ENCODE measurements at regions not wholly inside any gene's neighbourhood (a gene's known extent, or its start where the extent isn't known, plus 50 kb on each side); places are given as distances from the start of the nearest gene placed in this dataset.

DNA sequence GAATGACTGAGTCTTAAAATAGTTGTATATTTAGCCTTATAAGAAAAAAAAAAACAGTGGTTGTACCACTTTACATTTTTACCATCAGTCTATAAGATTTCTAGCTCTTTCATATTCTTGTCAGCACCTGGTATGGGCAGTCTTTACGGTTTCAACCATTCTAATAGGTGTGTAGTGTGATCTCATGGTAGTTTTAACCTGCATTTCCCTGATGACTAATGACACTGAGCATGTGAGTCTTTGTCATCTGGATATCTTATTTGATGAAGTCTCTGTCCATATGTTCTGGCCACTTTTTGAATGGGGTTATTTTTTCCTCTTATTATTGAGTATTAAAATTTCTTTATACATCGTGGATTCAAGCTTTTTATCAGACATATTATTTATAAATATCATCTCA is 365.3 kb upstream of the IGFBP3 start:
- intact Hi-C loops (cut with DNase I): no loop called here
- H3K36me3 ChIP-seq: no peaks in the 10 kb centered on the region
- no peaks in the 10 kb centered on the region for H3K4me1 ChIP-seq (replicated peaks)
- DNase-seq (ENCODE audit: low spot score): no peak
- H3K27ac ChIP-seq: no peak overlapping the region
- whole genome bisulfite sequencing: 80% methylated on average over 2 of the region's 2 CpGs
- TF ChIP-seq, protein P1, sequence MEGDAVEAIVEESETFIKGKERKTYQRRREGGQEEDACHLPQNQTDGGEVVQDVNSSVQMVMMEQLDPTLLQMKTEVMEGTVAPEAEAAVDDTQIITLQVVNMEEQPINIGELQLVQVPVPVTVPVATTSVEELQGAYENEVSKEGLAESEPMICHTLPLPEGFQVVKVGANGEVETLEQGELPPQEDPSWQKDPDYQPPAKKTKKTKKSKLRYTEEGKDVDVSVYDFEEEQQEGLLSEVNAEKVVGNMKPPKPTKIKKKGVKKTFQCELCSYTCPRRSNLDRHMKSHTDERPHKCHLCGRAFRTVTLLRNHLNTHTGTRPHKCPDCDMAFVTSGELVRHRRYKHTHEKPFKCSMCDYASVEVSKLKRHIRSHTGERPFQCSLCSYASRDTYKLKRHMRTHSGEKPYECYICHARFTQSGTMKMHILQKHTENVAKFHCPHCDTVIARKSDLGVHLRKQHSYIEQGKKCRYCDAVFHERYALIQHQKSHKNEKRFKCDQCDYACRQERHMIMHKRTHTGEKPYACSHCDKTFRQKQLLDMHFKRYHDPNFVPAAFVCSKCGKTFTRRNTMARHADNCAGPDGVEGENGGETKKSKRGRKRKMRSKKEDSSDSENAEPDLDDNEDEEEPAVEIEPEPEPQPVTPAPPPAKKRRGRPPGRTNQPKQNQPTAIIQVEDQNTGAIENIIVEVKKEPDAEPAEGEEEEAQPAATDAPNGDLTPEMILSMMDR (IDR thresholded peaks at IDR 0.05): no peak
- no peak for TF ChIP-seq POLR2A (IDR thresholded peaks at IDR 0.05)
- no peak for TF ChIP-seq POLR2AphosphoS5 (IDR thresholded peaks at IDR 0.05)
- H3K9me3 ChIP-seq: no peaks in the 10 kb centered on the region
- no peak overlapping the region for H3K4me3 ChIP-seq
- no peaks in the 10 kb centered on the region for H3K27me3 ChIP-seq (replicated peaks; ENCODE audit: insufficient read depth)

DNA sequence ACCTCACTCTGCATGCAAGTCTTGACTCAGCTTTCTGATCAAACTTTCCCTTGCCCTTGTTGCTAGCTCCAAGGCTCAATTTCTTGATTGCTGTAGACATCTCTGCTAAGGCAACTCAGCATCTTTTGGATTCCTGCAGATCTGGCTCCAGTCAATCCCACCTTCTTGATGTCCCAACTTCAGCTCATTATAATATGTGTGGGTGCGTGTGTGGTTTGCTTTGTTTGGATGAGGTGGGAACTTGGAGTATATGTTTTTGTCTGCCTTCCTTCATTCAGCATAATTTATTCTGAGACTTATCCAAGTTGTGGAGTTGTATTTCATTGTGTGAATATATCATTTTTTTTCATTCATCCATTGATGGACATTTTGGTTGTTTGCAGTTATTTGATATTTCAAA is 364.8 kb upstream of the IGFBP3 start:
- no peak for DNase-seq (ENCODE audit: low spot score)
- no peak overlapping the region for H3K4me3 ChIP-seq
- H3K9me3 ChIP-seq: no peaks in the 10 kb centered on the region
- no peaks in the 10 kb centered on the region for H3K27me3 ChIP-seq (replicated peaks; ENCODE audit: insufficient read depth)
- H3K27ac ChIP-seq: no peak overlapping the region
- no peaks in the 10 kb centered on the region for H3K4me1 ChIP-seq (replicated peaks)
- H3K36me3 ChIP-seq: no peaks in the 10 kb centered on the region
- TF ChIP-seq, protein P1 (IDR thresholded peaks at IDR 0.05): no peak
- TF ChIP-seq POLR2A (IDR thresholded peaks at IDR 0.05) (no peak), POLR2AphosphoS5 (IDR thresholded peaks at IDR 0.05) (no peak)
- WGBS: 49% methylated on average over 1 of the region's 1 CpG
- intact Hi-C loops (cut with DNase I): no loop called here

DNA sequence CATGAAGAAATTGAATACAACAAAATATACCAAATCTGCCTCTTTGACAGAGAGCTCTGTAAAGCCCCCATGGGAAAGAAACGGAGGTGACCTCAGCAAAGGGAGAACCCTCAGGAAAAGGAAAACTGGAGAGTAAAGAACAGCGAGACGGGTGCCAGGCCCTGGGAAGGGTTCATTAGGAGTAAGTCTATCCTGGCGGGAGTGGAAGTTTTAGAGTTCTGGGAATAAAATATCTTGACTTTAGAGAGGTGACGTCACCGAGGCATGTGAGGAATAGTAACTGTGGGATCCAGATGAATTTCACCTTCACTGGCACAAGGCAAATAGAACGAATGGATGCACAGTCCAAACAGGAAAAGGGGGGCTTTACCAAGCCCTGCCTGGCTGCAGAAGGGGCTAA is 362.8 kb upstream of the IGFBP3 start:
- Histone ChIP-seq H3K4me1 (replicated peaks) (no peaks in the 10 kb centered on the region), H3K9me3 (no peaks in the 10 kb centered on the region), H3K36me3 (no peaks in the 10 kb centered on the region), H3K27ac (no peak overlapping the region), H3K4me3 (no peak overlapping the region), H3K27me3 (replicated peaks; ENCODE audit: insufficient read depth) (no peaks in the 10 kb centered on the region)
- TF ChIP-seq POLR2A (IDR thresholded peaks at IDR 0.05) (no peak), POLR2AphosphoS5 (IDR thresholded peaks at IDR 0.05) (no peak)
- TF ChIP-seq, protein P1 (IDR thresholded peaks at IDR 0.05): no peak
- DNase-seq (ENCODE audit: low spot score): no peak
- 70% methylated on average over 7 of the region's 7 CpGs for WGBS
- intact Hi-C loops (cut with DNase I): no loop called here

DNA sequence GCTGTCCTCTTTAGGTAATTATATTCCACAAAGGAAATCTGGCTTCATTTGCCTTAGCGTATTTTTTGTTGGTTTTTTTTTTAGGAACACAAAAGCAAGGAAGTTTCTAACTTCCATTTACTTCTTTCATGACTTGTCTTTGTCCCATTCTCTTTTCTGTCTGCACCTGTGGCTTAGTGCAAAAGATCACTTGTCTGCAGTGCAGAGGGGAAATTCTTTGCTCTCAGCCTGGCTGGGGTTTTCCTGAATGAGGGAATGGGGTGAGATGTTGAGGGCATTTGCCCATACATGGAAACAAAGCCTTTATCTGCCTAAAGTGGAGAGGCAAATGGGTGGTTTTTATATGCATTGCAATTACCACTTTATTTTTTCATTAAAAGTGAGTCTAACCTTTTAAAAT is 361.1 kb upstream of the IGFBP3 start:
- WGBS: 64% methylated on average over 1 of the region's 1 CpG
- no peaks in the 10 kb centered on the region for H3K4me1 ChIP-seq (replicated peaks)
- intact Hi-C loops (cut with DNase I): no loop called here
- H3K27me3 ChIP-seq (replicated peaks; ENCODE audit: insufficient read depth): no peaks in the 10 kb centered on the region
- DNase-seq (ENCODE audit: low spot score): no peak
- no peaks in the 10 kb centered on the region for H3K36me3 ChIP-seq
- no peaks in the 10 kb centered on the region for H3K9me3 ChIP-seq
- H3K4me3 ChIP-seq: no peak overlapping the region
- no peak overlapping the region for H3K27ac ChIP-seq
- TF ChIP-seq, protein P1 (IDR thresholded peaks at IDR 0.05): no peak
- TF ChIP-seq POLR2A (IDR thresholded peaks at IDR 0.05) (no peak), POLR2AphosphoS5 (IDR thresholded peaks at IDR 0.05) (no peak)

DNA sequence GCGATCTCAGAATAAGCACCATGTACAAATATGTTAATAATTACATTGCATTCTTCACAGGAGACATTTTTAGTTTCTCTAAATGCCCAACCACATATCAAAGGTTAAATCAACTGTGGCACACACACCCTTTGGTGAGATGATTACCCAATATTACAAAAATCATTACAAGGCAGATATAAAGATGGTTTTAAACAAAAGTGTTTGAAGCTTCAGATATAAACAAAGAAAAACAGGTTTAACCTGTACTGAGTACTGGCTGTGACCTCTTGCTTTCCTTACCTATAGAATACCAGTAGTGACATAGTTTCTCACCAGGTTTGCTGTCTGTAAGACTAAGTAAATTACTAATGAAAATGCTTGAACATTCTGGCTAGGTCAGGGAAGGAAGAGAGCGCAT is 360.0 kb upstream of the IGFBP3 start:
- no peaks in the 10 kb centered on the region for H3K9me3 ChIP-seq
- H3K36me3 ChIP-seq: no peaks in the 10 kb centered on the region
- TF ChIP-seq POLR2AphosphoS5 (IDR thresholded peaks at IDR 0.05) (no peak), POLR2A (IDR thresholded peaks at IDR 0.05) (no peak)
- TF ChIP-seq, protein P1 (IDR thresholded peaks at IDR 0.05): no peak
- WGBS: 52% methylated on average over 2 of the region's 2 CpGs
- H3K27ac ChIP-seq: no peak overlapping the region
- intact Hi-C loops (cut with DNase I): no loop called here
- no peaks in the 10 kb centered on the region for H3K27me3 ChIP-seq (replicated peaks; ENCODE audit: insufficient read depth)
- no peak for DNase-seq (ENCODE audit: low spot score)
- no peaks in the 10 kb centered on the region for H3K4me1 ChIP-seq (replicated peaks)
- H3K4me3 ChIP-seq: no peak overlapping the region
